ENCODE measurements at regions not wholly inside any gene's neighbourhood (a gene's known extent, or its start where the extent isn't known, plus 50 kb on each side); places are given as distances from the start of the nearest gene placed in this dataset.

- no peak for DNase-seq
- Histone ChIP-seq H3K4me1 (no peaks in the 10 kb centered on the region), H3K36me3 (no peaks in the 10 kb centered on the region), H3K27ac (no peak overlapping the region), H3K4me3 (no peak overlapping the region), H3K9me3 (no peaks in the 10 kb centered on the region), H3K27me3 (no peaks in the 10 kb centered on the region)
- intact Hi-C loops (cut with DNase I), result no loop called here
- no peak for ATAC-seq
- TF ChIP-seq POLR2A (IDR thresholded peaks at IDR 0.05) (no peak), CTCF (IDR thresholded peaks at IDR 0.05) (no peak)
- WGBS (ENCODE audit: insufficient coverage, low coverage, low lambda C conversion rate, missing lambda C conversion rate), result 83% methylated on average over 8 of the region's 8 CpGs
Measured at GRCh38 chr21:32198384-32198783, 80.5 kb downstream of the MIS18A start.

GRCh38 chr21:32197896-32198295, 81.0 kb downstream of the MIS18A start:
- no peaks in the 10 kb centered on the region for H3K36me3 ChIP-seq
- no peaks in the 10 kb centered on the region for H3K4me1 ChIP-seq
- DNase-seq, result no peak
- H3K9me3 ChIP-seq, result no peaks in the 10 kb centered on the region
- intact Hi-C loops (cut with DNase I), result no loop called here
- no peak overlapping the region for H3K27ac ChIP-seq
- 33% methylated on average over 2 of the region's 2 CpGs for WGBS (ENCODE audit: insufficient coverage, low coverage, low lambda C conversion rate, missing lambda C conversion rate)
- H3K4me3 ChIP-seq, result no peak overlapping the region
- no peak for ATAC-seq
- no peak for TF ChIP-seq POLR2A (IDR thresholded peaks at IDR 0.05)
- no peak for TF ChIP-seq CTCF (IDR thresholded peaks at IDR 0.05)
- no peaks in the 10 kb centered on the region for H3K27me3 ChIP-seq

GRCh38 chr21:32196001-32196400, 82.8 kb downstream of the MIS18A start:
- DNase-seq, result no peak
- WGBS (ENCODE audit: insufficient coverage, low coverage, low lambda C conversion rate, missing lambda C conversion rate), result 65% methylated on average over 4 of the region's 4 CpGs
- Histone ChIP-seq H3K4me3 (no peak overlapping the region), H3K9me3 (no peaks in the 10 kb centered on the region), H3K4me1 (no peaks in the 10 kb centered on the region), H3K36me3 (no peaks in the 10 kb centered on the region), H3K27ac (no peak overlapping the region), H3K27me3 (no peaks in the 10 kb centered on the region)
- no peak for TF ChIP-seq POLR2A (IDR thresholded peaks at IDR 0.05)
- no peak for TF ChIP-seq CTCF (IDR thresholded peaks at IDR 0.05)
- intact Hi-C loops (cut with DNase I), result no loop called here
- no peak for ATAC-seq

GRCh38 chr21:32193098-32193465, 85.8 kb downstream of the MIS18A start:
- H3K27me3 ChIP-seq, result no peaks in the 10 kb centered on the region
- 66% methylated on average over 7 of the region's 7 CpGs for WGBS (ENCODE audit: insufficient coverage, low coverage, low lambda C conversion rate, missing lambda C conversion rate)
- intact Hi-C loops (cut with DNase I), result no loop called here
- H3K4me3 ChIP-seq, result no peak overlapping the region
- H3K9me3 ChIP-seq, result no peaks in the 10 kb centered on the region
- no peak for ATAC-seq
- H3K27ac ChIP-seq, result no peak overlapping the region
- TF ChIP-seq POLR2A (IDR thresholded peaks at IDR 0.05) (no peak), CTCF (IDR thresholded peaks at IDR 0.05) (no peak)
- H3K36me3 ChIP-seq, result no peaks in the 10 kb centered on the region
- no peak for DNase-seq
- H3K4me1 ChIP-seq, result no peaks in the 10 kb centered on the region
